SK-N-SH (cell line): ENCODE measurements at regions not wholly inside any gene's neighbourhood (a gene's known extent, or its start where the extent isn't known, plus 50 kb on each side); places are given as distances from the start of the nearest gene placed in this dataset.

Experiments
- CTCF ChIA-PET: fragments of 300-600, 350-600 bp; formaldehyde crosslinking; extraction: SDS; loops from one replicate; lab custom pipeline; 2021; lab: Yijun Ruan, JAX
- POLR2A ChIA-PET: fragments of 350-600 bp; sonication (Branson Sonifier 250); formaldehyde crosslinking; extraction: SDS; loops from one replicate; lab custom pipeline; 2020; ENCODE audit warnings: antibody characterized with exemption, inconsistent platforms; lab: Yijun Ruan, JAX
- DNase-seq: peaks from one replicate; pipeline ENCODE4 v3.0.0; 2012
- H2AFZ ChIP-seq: fragments of 200-600 bp; sonication (generic); 2 replicates; pipeline ENCODE4 v1.8.1; 2016; ENCODE audit warnings: antibody characterized with exemption, mild to moderate bottlenecking, low read depth
- H3F3A ChIP-seq: fragments of 200-600 bp; sonication (generic); replicated peaks from 2 replicates; pipeline ENCODE3; 2016; ENCODE audit warnings: antibody characterized with exemption, mild to moderate bottlenecking; ENCODE audit not compliant: insufficient read depth
- H3K27ac ChIP-seq, 2 experiments: fragments of 200-500 bp in 1 of 2; fragments of 200-600 bp in 1 of 2; sonication (Bioruptor generic) in 1 of 2; sonication (generic), shearing (Covaris generic) in 1 of 2; 2 replicates each; pipeline versions ENCODE4 v1.5.1 to v1.6.1; 2014 to 2016; ENCODE audit warnings: low read depth in 2 of 2, inconsistent platforms in 1 of 2, low read length in 1 of 2, mild to moderate bottlenecking in 1 of 2, mixed read lengths in 1 of 2
- H3K27me3 ChIP-seq: fragments of 200-600 bp; sonication (generic), shearing (Covaris generic); 2 replicates; pipeline ENCODE4 v1.6.1; 2016; ENCODE audit warnings: mixed run types; ENCODE audit not compliant: insufficient read depth
- H3K36me3 ChIP-seq, 2 experiments: fragments of 200-500 bp in 1 of 2; fragments of 200-600 bp in 1 of 2; sonication (Bioruptor generic) in 1 of 2; sonication (generic) in 1 of 2; replicated peaks in 1 of 2; 2 replicates each; pipeline versions ENCODE3 to v1.5.1; 2014 to 2016; ENCODE audit warnings: low read length in 1 of 2, mild to moderate bottlenecking in 1 of 2; ENCODE audit not compliant: insufficient read depth in 2 of 2, control insufficient read depth in 1 of 2
- H3K4me1 ChIP-seq, 2 experiments: fragments of 200-500 bp in 1 of 2; fragments of 200-600 bp in 1 of 2; sonication (Bioruptor generic) in 1 of 2; sonication (generic), shearing (Covaris generic) in 1 of 2; 2 replicates each; pipeline versions ENCODE4 v1.5.1 to v1.6.1; 2014 to 2016; ENCODE audit warnings: low read depth in 1 of 2, low read length in 1 of 2, mixed run types in 1 of 2; ENCODE audit not compliant: insufficient read depth in 2 of 2, control insufficient read depth in 1 of 2
- H3K4me2 ChIP-seq: fragments of 200-600 bp; sonication (generic), shearing (Covaris generic); 2 replicates; pipeline ENCODE4 v1.6.1; 2017; ENCODE audit warnings: mixed run types
- H3K4me3 ChIP-seq, 2 experiments: fragments of 200-500 bp in 1 of 2; fragments of 200-600 bp in 1 of 2; sonication (Bioruptor generic) in 1 of 2; sonication (generic), shearing (Covaris generic) in 1 of 2; 2 replicates each; pipeline versions ENCODE4 v1.5.1 to v1.8.1; 2014 to 2016; ENCODE audit warnings: low read depth in 2 of 2, inconsistent platforms in 1 of 2, low read length in 1 of 2, mild to moderate bottlenecking in 1 of 2, mixed read lengths in 1 of 2, moderate library complexity in 1 of 2
- H3K79me2 ChIP-seq: fragments of 200-600 bp; sonication (generic); 2 replicates; pipeline ENCODE4 v1.8.1; 2017; ENCODE audit warnings: mild to moderate bottlenecking; ENCODE audit not compliant: insufficient read depth
- H3K9ac ChIP-seq: fragments of 200-600 bp; sonication (generic); 2 replicates; pipeline ENCODE4 v1.6.1; 2017; ENCODE audit warnings: mixed run types
- H3K9me2 ChIP-seq: fragments of 200-600 bp; sonication (generic); 2 replicates; pipeline ENCODE4 v1.6.1; 2017; ENCODE audit warnings: mixed run types
- H3K9me3 ChIP-seq: fragments of 200-600 bp; sonication (generic); 2 replicates; pipeline ENCODE4 v1.6.1; 2017; ENCODE audit warnings: mixed run types, mild to moderate bottlenecking, moderate library complexity
- H4K20me1 ChIP-seq: fragments of 200-600 bp; sonication (generic); 2 replicates; pipeline ENCODE4 v1.6.1; 2017; ENCODE audit warnings: mild to moderate bottlenecking, mixed run types; ENCODE audit not compliant: insufficient read depth
- CHD2 ChIP-seq: fragments of 150-350 bp; IDR thresholded peaks from 2 replicates; pipeline ENCODE4 v1.6.1; 2018; ENCODE audit warnings: low read length; ENCODE audit not compliant: partially characterized antibody
- CTCF ChIP-seq: fragments of 200-600 bp; sonication (generic); IDR thresholded peaks from 2 replicates; pipeline ENCODE4 v1.6.1; 2017; ENCODE audit warnings: antibody characterized with exemption, mild to moderate bottlenecking, moderate library complexity
- ELF1 ChIP-seq: IDR thresholded peaks from 2 replicates; pipeline ENCODE4 v1.4.0; 2012
- EZH2phosphoT487 ChIP-seq: fragments of 200-600 bp; sonication (generic); IDR thresholded peaks from 2 replicates; pipeline ENCODE4 v1.6.1; 2017; ENCODE audit warnings: low read depth, mixed run types, mild to moderate bottlenecking, antibody characterized with exemption, moderate library complexity, borderline replicate concordance
- FOSL2 ChIP-seq: IDR thresholded peaks from 2 replicates; pipeline ENCODE4 v1.4.0; 2012; ENCODE audit warnings: low read depth, mild to moderate bottlenecking, moderate library complexity, borderline replicate concordance
- FOXJ3 ChIP-seq: sonication (generic); formaldehyde crosslinking; IDR thresholded peaks from 2 replicates; pipeline ENCODE4 v1.5.1; 2020; ENCODE audit warnings: mild to moderate bottlenecking, missing genetic modification reagents
- FOXM1 ChIP-seq: IDR thresholded peaks from 2 replicates; pipeline ENCODE4 v1.4.0; 2012; ENCODE audit warnings: low read depth, mild to moderate bottlenecking
- GABPA ChIP-seq: IDR thresholded peaks from 2 replicates; pipeline ENCODE4 v1.4.0; 2012; ENCODE audit warnings: low read depth, mild to moderate bottlenecking
- MEF2A ChIP-seq: IDR thresholded peaks from 2 replicates; pipeline ENCODE4 v1.4.0; 2012; ENCODE audit warnings: low read depth, borderline replicate concordance
- MXI1 ChIP-seq: IDR thresholded peaks from 2 replicates; pipeline ENCODE4 v1.6.1; 2012; ENCODE audit warnings: mild to moderate bottlenecking, low read depth, low read length, improper control_type of control experiment
- NFIC ChIP-seq: IDR thresholded peaks from 2 replicates; pipeline ENCODE4 v1.4.0; 2012; ENCODE audit warnings: borderline replicate concordance
- NRF1 ChIP-seq: IDR thresholded peaks from 2 replicates; pipeline ENCODE4 v1.6.1; 2012; ENCODE audit warnings: low read depth, mild to moderate bottlenecking, low read length
- RAD21 ChIP-seq: IDR thresholded peaks from 2 replicates; pipeline ENCODE4 v1.6.1; 2012; ENCODE audit warnings: mild to moderate bottlenecking, low read length
- RCOR1 ChIP-seq: fragments of 150-350 bp; IDR thresholded peaks from 2 replicates; pipeline ENCODE4 v1.6.1; 2017; ENCODE audit warnings: antibody characterized with exemption, low read length
- REST ChIP-seq: IDR thresholded peaks from 2 replicates; pipeline ENCODE4 v1.6.1; 2012; ENCODE audit warnings: mild to moderate bottlenecking, low read depth, low read length, moderate library complexity
- RFX5 ChIP-seq: IDR thresholded peaks from 2 replicates; pipeline ENCODE4 v1.6.1; 2012; ENCODE audit warnings: mild to moderate bottlenecking, improper control_type of control experiment, low read length
- USF1 ChIP-seq: IDR thresholded peaks from 2 replicates; pipeline ENCODE4 v1.4.0; 2012; ENCODE audit warnings: low read depth, borderline replicate concordance
- YY1 ChIP-seq: IDR thresholded peaks from 2 replicates; pipeline ENCODE4 v1.4.0; 2012; ENCODE audit warnings: low read depth, mild to moderate bottlenecking
- ZBTB33 ChIP-seq: IDR thresholded peaks from 2 replicates; pipeline ENCODE4 v1.4.0; 2012; ENCODE audit warnings: low read depth, borderline replicate concordance
- WGBS: methylation state at CpG from one replicate; pipeline ENCODE4 v1.1.6; 2017; ENCODE audit warnings: low lambda C conversion rate; 5-methylcytosine and 5-hydroxymethylcytosine counted together
- TF ChIP-seq, protein P1 (sequence below): IDR thresholded peaks from 2 replicates; pipeline ENCODE4 v1.4.0; 2012; ENCODE audit warnings: low read depth

- no peak overlapping the region for H2AFZ ChIP-seq
- no peaks in the 10 kb centered on the region for H4K20me1 ChIP-seq
- H3K27me3 ChIP-seq, result no peaks in the 10 kb centered on the region
- POLR2A ChIA-PET, result no interaction called here
- no peak overlapping the region for H3K4me2 ChIP-seq
- no peaks in the 10 kb centered on the region for H3K9me2 ChIP-seq
- whole genome bisulfite sequencing, result 68% methylated on average over 3 of the region's 3 CpGs
- H3K36me3 ChIP-seq, result peaks cover 0 to 3% of the 10 kb centered on the region in 2 experiments
- H3K9ac ChIP-seq, result no peak overlapping the region
- peaks cover 13% of the 10 kb centered on the region for H3F3A ChIP-seq
- H3K27ac ChIP-seq, result no peak overlapping the region
- no peak for TF ChIP-seq FOSL2
- no peak for TF ChIP-seq RFX5
- TF ChIP-seq NRF1, result no peak
- TF ChIP-seq ZBTB33, result no peak
- TF ChIP-seq RCOR1, result no peak
- no peak for TF ChIP-seq MEF2A
- TF ChIP-seq CHD2, result no peak
- no peak for TF ChIP-seq FOXM1
- no peak for TF ChIP-seq REST
- TF ChIP-seq MXI1, result no peak
- TF ChIP-seq USF1, result no peak
- TF ChIP-seq, protein P1, sequence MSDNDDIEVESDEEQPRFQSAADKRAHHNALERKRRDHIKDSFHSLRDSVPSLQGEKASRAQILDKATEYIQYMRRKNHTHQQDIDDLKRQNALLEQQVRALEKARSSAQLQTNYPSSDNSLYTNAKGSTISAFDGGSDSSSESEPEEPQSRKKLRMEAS, result no peak
- TF ChIP-seq YY1, result no peak
- TF ChIP-seq RAD21, result no peak
- TF ChIP-seq GABPA, result no peak
- TF ChIP-seq ELF1, result no peak
- TF ChIP-seq FOXJ3, result no peak
- no peak for TF ChIP-seq NFIC
- no peak for TF ChIP-seq EZH2phosphoT487
- TF ChIP-seq CTCF, result no peak
- no peaks in the 10 kb centered on the region; the same call in 1 of the 2 replicates for H3K9me3 ChIP-seq
- CTCF ChIA-PET, result no interaction called here
- no peak for DNase-seq
- no peak overlapping the region for H3K4me3 ChIP-seq
- peaks cover 0 to 7% of the 10 kb centered on the region in 2 experiments; a peak in 2 of 4 replicates for H3K4me1 ChIP-seq
- no peaks in the 10 kb centered on the region for H3K79me2 ChIP-seq
Observed at GRCh38 chr13:100880166-100880565, 205.6 kb upstream of the TMTC4 start.
